HepG2 (cell line): ENCODE measurements at regions not wholly inside any gene's neighbourhood (a gene's known extent, or its start where the extent isn't known, plus 50 kb on each side); places are given as distances from the start of the nearest gene placed in this dataset.

Source experiments
- ATF4 ChIP-seq, 2 experiments: fragments of 450-650 bp in 1 of 2; sonication (generic) in 1 of 2; formaldehyde crosslinking; IDR thresholded peaks; 2 replicates each; pipeline versions ENCODE4 v1.5.0 to v1.8.0; 2020 to 2022; ENCODE audit warnings: mild to moderate bottlenecking in 1 of 2, missing genetic modification reagents in 1 of 2
- ATM ChIP-seq: fragments of 450-650 bp; IDR thresholded peaks from 2 replicates; pipeline ENCODE4 v1.7.1; 2017; ENCODE audit warnings: mild to moderate bottlenecking, borderline replicate concordance
- CBFB ChIP-seq: sonication (generic); formaldehyde crosslinking; IDR thresholded peaks from 2 replicates; pipeline ENCODE4 v1.4.0; 2020; ENCODE audit warnings: missing genetic modification reagents
- CEBPB ChIP-seq: IDR thresholded peaks from 2 replicates; pipeline ENCODE4 v1.6.1; 2011; ENCODE audit warnings: low read depth, low read length, improper control_type of control experiment, borderline replicate concordance
- CEBPG ChIP-seq: IDR thresholded peaks from 2 replicates; pipeline ENCODE4 v1.6.1; 2016
- ESRRA ChIP-seq: sonication (generic); formaldehyde crosslinking; IDR thresholded peaks from 2 replicates; pipeline ENCODE4 v1.5.1; 2020; ENCODE audit warnings: mild to moderate bottlenecking, low read depth, missing genetic modification reagents
- ETV6 ChIP-seq: sonication (generic); formaldehyde crosslinking; conservative IDR thresholded peaks from 2 replicates; pipeline ENCODE4 v1.4.0; 2020; ENCODE audit warnings: missing genetic modification reagents
- HOMEZ ChIP-seq: IDR thresholded peaks from 2 replicates; pipeline ENCODE4 v1.6.1; 2016; ENCODE audit warnings: low read depth
- KMT2A ChIP-seq: sonication (generic); formaldehyde crosslinking; IDR thresholded peaks from 2 replicates; pipeline ENCODE4 v1.4.0; 2020; ENCODE audit warnings: missing genetic modification reagents
- MXD4 ChIP-seq: IDR thresholded peaks from 2 replicates; pipeline ENCODE4 v1.6.1; 2016; ENCODE audit warnings: mild to moderate bottlenecking, missing biosample characterization, missing genetic modification reagents
- MZF1 ChIP-seq: sonication (generic); formaldehyde crosslinking; IDR thresholded peaks from 2 replicates; pipeline ENCODE4 v1.8.1; 2023; ENCODE audit warnings: mild to moderate bottlenecking, missing genetic modification reagents, borderline replicate concordance
- RBFOX2 ChIP-seq: fragments of 200-400 bp; formaldehyde crosslinking; IDR thresholded peaks from 2 replicates; pipeline ENCODE4 v1.6.1; 2017; ENCODE audit warnings: low read depth, mild to moderate bottlenecking, low read length
- SKIL ChIP-seq: sonication (generic); formaldehyde crosslinking; IDR thresholded peaks from 2 replicates; pipeline ENCODE4 v1.8.0; 2022; ENCODE audit warnings: missing genetic modification reagents, mild to moderate bottlenecking, moderate library complexity, borderline replicate concordance
- SSRP1 ChIP-seq: IDR thresholded peaks from 2 replicates; pipeline ENCODE4 v1.6.1; 2016; ENCODE audit warnings: control low read depth
- TFE3 ChIP-seq: IDR thresholded peaks from 2 replicates; pipeline ENCODE4 v1.6.1; 2016
- TOPORS ChIP-seq: sonication (generic); formaldehyde crosslinking; IDR thresholded peaks from 2 replicates; pipeline ENCODE4 v1.8.0; 2023; ENCODE audit warnings: mild to moderate bottlenecking, missing genetic modification reagents
- ZBTB14 ChIP-seq: sonication (generic); formaldehyde crosslinking; IDR thresholded peaks from 2 replicates; pipeline ENCODE4 v1.4.0; 2020; ENCODE audit warnings: missing genetic modification reagents
- ZFP37 ChIP-seq: sonication (generic); formaldehyde crosslinking; IDR thresholded peaks from 2 replicates; pipeline ENCODE4 v1.4.0; 2020; ENCODE audit warnings: missing genetic modification reagents, borderline replicate concordance
- ZNF234 ChIP-seq: sonication (generic); formaldehyde crosslinking; conservative IDR thresholded peaks from 2 replicates; pipeline ENCODE4 v1.5.1; 2020; ENCODE audit warnings: mild to moderate bottlenecking, missing genetic modification reagents
- ZNF256 ChIP-seq: sonication (generic); formaldehyde crosslinking; conservative IDR thresholded peaks from 2 replicates; pipeline ENCODE4 v1.4.0; 2020; ENCODE audit warnings: missing genetic modification reagents
- ZNF292 ChIP-seq: sonication (generic); formaldehyde crosslinking; IDR thresholded peaks from 2 replicates; pipeline ENCODE4 v1.8.1; 2022; ENCODE audit warnings: mild to moderate bottlenecking, low read depth, missing genetic modification reagents, borderline replicate concordance
- ZNF3 ChIP-seq: IDR thresholded peaks from 2 replicates; pipeline ENCODE4 v1.7.0; 2017; ENCODE audit warnings: inconsistent platforms
- ZNF605 ChIP-seq: sonication (generic); formaldehyde crosslinking; IDR thresholded peaks from 2 replicates; pipeline ENCODE4 v1.8.0; 2022; ENCODE audit warnings: mild to moderate bottlenecking, missing genetic modification reagents
- ZSCAN25 ChIP-seq: sonication (generic); formaldehyde crosslinking; IDR thresholded peaks from 2 replicates; pipeline ENCODE4 v1.8.0; 2022; ENCODE audit warnings: mild to moderate bottlenecking, missing genetic modification reagents
- ZZZ3 ChIP-seq: sonication (generic); formaldehyde crosslinking; IDR thresholded peaks from 2 replicates; pipeline ENCODE4 v1.4.0; 2020; ENCODE audit warnings: missing genetic modification reagents, mild to moderate bottlenecking, borderline replicate concordance

- peak; percentile 75; the same call in 1 of the 2 replicates for TF ChIP-seq SSRP1 (CRISPR knock-in tag)
- peak; percentile 49; the same call in 1 of the 2 replicates for TF ChIP-seq KMT2A
- peak; percentile 65; the same call in 1 of the 2 replicates for TF ChIP-seq ATM
- TF ChIP-seq MXD4 (CRISPR knock-in tag): peak; percentile 79
- peak; percentile 92 for TF ChIP-seq TFE3 (CRISPR knock-in tag)
- peak; percentile 100 for TF ChIP-seq CEBPB
- no peak for TF ChIP-seq MZF1 (CRISPR knock-in tag)
- TF ChIP-seq ZNF256: no peak
- TF ChIP-seq RBFOX2: no peak
- peak; percentile 77 for TF ChIP-seq ZNF292
- peak; percentile 100 for TF ChIP-seq CEBPG (CRISPR knock-in tag)
- peak; percentile 49; the same call in 1 of the 2 replicates for TF ChIP-seq SKIL
- TF ChIP-seq HOMEZ: peak; percentile 89
- TF ChIP-seq ESRRA (CRISPR knock-in tag): peak; percentile 50; the same call in 1 of the 2 replicates
- no peak for TF ChIP-seq ETV6 (CRISPR knock-in tag)
- no peak for TF ChIP-seq ZSCAN25 (CRISPR knock-in tag)
- TF ChIP-seq TOPORS: no peak
- TF ChIP-seq ZBTB14 (CRISPR knock-in tag): no peak
- peak in 1 of 2 experiments; percentile 82; a peak in 2 of 4 replicates for TF ChIP-seq ATF4 (CRISPR knock-in tag; IDR thresholded peaks at IDR 0.05)
- no peak for TF ChIP-seq ZNF605 (CRISPR knock-in tag)
- TF ChIP-seq ZZZ3 (CRISPR knock-in tag): no peak
- 0 out of 2 replicates have a peak, but pooled peaks have one; percentile 41 for TF ChIP-seq CBFB
- no peak for TF ChIP-seq ZNF234 (CRISPR knock-in tag)
- TF ChIP-seq ZFP37 (CRISPR knock-in tag): no peak
- 0 out of 2 replicates have a peak, but pooled peaks have one; percentile 48 for TF ChIP-seq ZNF3 (CRISPR knock-in tag)
These were observed 199.9 kb upstream of the PKDCC start (continued) for GRCh38 chr2:41847744-41848441.
